ENCODE measurements at regions not wholly inside any gene's neighbourhood (a gene's known extent, or its start where the extent isn't known, plus 50 kb on each side); places are given as distances from the start of the nearest gene placed in this dataset.

DNA sequence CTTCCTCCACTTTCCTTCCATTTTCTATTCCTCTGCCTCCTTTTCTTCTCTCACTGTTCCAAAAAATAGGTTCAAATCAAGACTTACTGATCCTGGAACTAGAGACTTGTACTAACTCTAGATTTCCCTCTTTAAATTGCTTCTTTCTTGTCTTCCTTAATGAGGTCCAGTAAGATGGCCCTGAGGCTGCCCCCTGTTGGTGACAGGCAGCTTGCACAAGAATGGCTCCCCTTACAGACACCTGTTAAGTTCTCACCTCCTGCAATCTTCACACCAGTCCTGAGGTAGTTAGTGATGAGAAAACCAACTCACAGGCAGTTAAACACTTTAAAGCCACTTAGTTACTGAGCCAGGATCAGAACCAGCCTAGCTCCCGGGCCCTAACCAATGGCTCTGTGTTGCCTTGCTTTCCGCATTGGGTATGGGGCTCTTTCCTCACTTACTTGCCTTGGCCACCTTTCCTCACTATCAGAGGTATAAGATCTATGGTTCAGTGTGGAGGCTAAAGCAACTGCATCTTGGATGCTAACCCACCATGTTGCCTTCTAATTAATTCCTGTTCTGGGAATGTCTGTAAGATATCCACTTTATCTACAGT is 130.6 kb downstream of the AKAIN1 start:
- Histone ChIP-seq H3K9me3 (no peaks in the 10 kb centered on the region), H3K27me3 (no peaks in the 10 kb centered on the region), H3K27ac (replicated peaks in 1 of 4) (no peak overlapping the region), H3K4me1 (no peaks in the 10 kb centered on the region), H3K4me3 (no peak overlapping the region), H3K36me3 (no peaks in the 10 kb centered on the region)
- intact Hi-C loops (cut with DNase I): no loop called here
- WGBS: 97% methylated on average over 2 of the region's 2 CpGs
- TF ChIP-seq, protein P1, sequence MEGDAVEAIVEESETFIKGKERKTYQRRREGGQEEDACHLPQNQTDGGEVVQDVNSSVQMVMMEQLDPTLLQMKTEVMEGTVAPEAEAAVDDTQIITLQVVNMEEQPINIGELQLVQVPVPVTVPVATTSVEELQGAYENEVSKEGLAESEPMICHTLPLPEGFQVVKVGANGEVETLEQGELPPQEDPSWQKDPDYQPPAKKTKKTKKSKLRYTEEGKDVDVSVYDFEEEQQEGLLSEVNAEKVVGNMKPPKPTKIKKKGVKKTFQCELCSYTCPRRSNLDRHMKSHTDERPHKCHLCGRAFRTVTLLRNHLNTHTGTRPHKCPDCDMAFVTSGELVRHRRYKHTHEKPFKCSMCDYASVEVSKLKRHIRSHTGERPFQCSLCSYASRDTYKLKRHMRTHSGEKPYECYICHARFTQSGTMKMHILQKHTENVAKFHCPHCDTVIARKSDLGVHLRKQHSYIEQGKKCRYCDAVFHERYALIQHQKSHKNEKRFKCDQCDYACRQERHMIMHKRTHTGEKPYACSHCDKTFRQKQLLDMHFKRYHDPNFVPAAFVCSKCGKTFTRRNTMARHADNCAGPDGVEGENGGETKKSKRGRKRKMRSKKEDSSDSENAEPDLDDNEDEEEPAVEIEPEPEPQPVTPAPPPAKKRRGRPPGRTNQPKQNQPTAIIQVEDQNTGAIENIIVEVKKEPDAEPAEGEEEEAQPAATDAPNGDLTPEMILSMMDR (IDR thresholded peaks at IDR 0.05): no peak
- TF ChIP-seq POLR2AphosphoS5 (IDR thresholded peaks at IDR 0.05) (no peak), EP300 (IDR thresholded peaks at IDR 0.05) (no peak), POLR2A (IDR thresholded peaks at IDR 0.05; ENCODE audit: low read depth) (no peak)
- DNase-seq (ENCODE audit: extremely low spot score): no peak

DNA sequence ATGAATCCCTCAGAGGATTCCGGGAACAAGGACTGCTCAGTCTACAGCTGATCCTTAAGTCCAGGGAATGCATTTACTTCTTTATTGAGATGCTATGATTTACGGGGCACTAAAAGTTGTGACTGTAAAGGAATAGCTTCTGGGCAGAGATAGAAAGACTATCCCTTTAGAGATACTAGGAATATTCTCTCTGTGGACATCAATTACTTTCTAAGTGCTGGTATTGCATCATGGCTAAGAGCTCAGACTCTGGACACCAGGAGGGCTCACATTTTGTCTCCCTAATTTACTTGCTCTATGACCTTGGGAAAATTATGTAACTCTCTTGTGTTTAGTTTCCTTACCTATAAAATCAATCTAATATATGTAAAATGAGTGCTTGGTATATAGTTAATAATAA is 131.4 kb downstream of the AKAIN1 start:
- WGBS: 91% methylated on average over 2 of the region's 2 CpGs
- intact Hi-C loops (cut with DNase I): no loop called here
- DNase-seq (ENCODE audit: extremely low spot score): no peak

DNA sequence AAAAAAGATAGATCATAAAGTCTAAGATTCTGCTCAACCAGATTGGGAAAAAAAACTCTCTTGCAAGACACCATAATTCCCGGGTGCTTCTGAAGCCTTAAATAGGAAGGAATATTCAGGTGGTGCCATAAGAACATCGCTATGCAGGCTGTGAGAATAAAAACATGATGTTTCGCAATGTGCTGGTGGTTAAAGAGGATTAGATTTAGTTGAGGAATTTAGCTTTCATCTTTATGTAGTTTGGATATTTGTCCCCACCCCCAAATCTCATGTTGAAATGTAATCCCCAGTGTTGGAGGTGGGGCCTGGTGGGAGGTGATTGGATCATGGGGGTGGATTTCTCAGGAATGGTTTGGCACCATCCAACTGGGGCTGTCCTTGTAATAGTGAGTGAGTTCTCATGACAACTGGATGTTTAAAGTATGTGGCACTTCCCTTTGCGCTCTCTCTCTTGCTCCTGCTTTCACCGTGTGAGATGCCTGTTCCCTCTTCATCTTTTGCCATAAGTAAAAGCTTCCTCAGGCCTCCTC is 132.2 kb downstream of the AKAIN1 start:
- Histone ChIP-seq H3K9me3 (no peaks in the 10 kb centered on the region), H3K4me3 (no peak overlapping the region), H3K36me3 (no peaks in the 10 kb centered on the region), H3K27me3 (no peaks in the 10 kb centered on the region), H3K27ac (replicated peaks in 1 of 4) (no peak overlapping the region), H3K4me1 (no peaks in the 10 kb centered on the region)
- no peak for DNase-seq (ENCODE audit: extremely low spot score)
- TF ChIP-seq POLR2A (IDR thresholded peaks at IDR 0.05; ENCODE audit: low read depth) (no peak), POLR2AphosphoS5 (IDR thresholded peaks at IDR 0.05) (no peak), EP300 (IDR thresholded peaks at IDR 0.05) (no peak)
- TF ChIP-seq, protein P1 (IDR thresholded peaks at IDR 0.05): no peak
- 86% methylated on average over 5 of the region's 5 CpGs for WGBS
- intact Hi-C loops (cut with DNase I): no loop called here

More for the DNA sequence above, 131.4 kb downstream of the AKAIN1 start:
- no peak overlapping the region for H3K27ac ChIP-seq (replicated peaks in 1 of 4)
- no peak overlapping the region for H3K4me3 ChIP-seq
- no peaks in the 10 kb centered on the region for H3K36me3 ChIP-seq
- TF ChIP-seq, protein P1 (IDR thresholded peaks at IDR 0.05): no peak
- TF ChIP-seq POLR2AphosphoS5 (IDR thresholded peaks at IDR 0.05) (no peak), EP300 (IDR thresholded peaks at IDR 0.05) (no peak), POLR2A (IDR thresholded peaks at IDR 0.05; ENCODE audit: low read depth) (no peak)
- H3K4me1 ChIP-seq: no peaks in the 10 kb centered on the region
- H3K9me3 ChIP-seq: no peaks in the 10 kb centered on the region
- H3K27me3 ChIP-seq: no peaks in the 10 kb centered on the region

GRCh38 chr18:5061785-5062184 is 135.3 kb downstream of the AKAIN1 start:
- 72% methylated on average over 2 of the region's 2 CpGs for WGBS
- intact Hi-C loops (cut with DNase I): no loop called here
- H3K27ac ChIP-seq (replicated peaks in 1 of 4): no peak overlapping the region
- TF ChIP-seq, protein P1 (IDR thresholded peaks at IDR 0.05): no peak
- TF ChIP-seq POLR2AphosphoS5 (IDR thresholded peaks at IDR 0.05) (no peak), POLR2A (IDR thresholded peaks at IDR 0.05; ENCODE audit: low read depth) (no peak), EP300 (IDR thresholded peaks at IDR 0.05) (no peak)
- H3K27me3 ChIP-seq: peaks cover 0 to 4% (median 0%) of the 10 kb centered on the region in 4 donors
- no peaks in the 10 kb centered on the region for H3K4me1 ChIP-seq
- no peaks in the 10 kb centered on the region for H3K9me3 ChIP-seq
- no peak overlapping the region for H3K4me3 ChIP-seq
- H3K36me3 ChIP-seq: no peaks in the 10 kb centered on the region
- DNase-seq (ENCODE audit: extremely low spot score): peak; percentile 19

GRCh38 chr18:5060543-5060942 is 136.5 kb downstream of the AKAIN1 start:
- H3K36me3 ChIP-seq: no peaks in the 10 kb centered on the region
- no peak overlapping the region for H3K27ac ChIP-seq (replicated peaks in 1 of 4)
- H3K4me1 ChIP-seq: no peaks in the 10 kb centered on the region
- WGBS: 83% methylated on average over 3 of the region's 3 CpGs
- TF ChIP-seq, protein P1 (IDR thresholded peaks at IDR 0.05): no peak
- TF ChIP-seq EP300 (IDR thresholded peaks at IDR 0.05): no peak
- TF ChIP-seq POLR2AphosphoS5 (IDR thresholded peaks at IDR 0.05): no peak
- TF ChIP-seq POLR2A (IDR thresholded peaks at IDR 0.05; ENCODE audit: low read depth): no peak
- peaks cover 0 to 4% (median 0%) of the 10 kb centered on the region in 4 donors for H3K27me3 ChIP-seq
- H3K9me3 ChIP-seq: no peaks in the 10 kb centered on the region
- intact Hi-C loops (cut with DNase I): no loop called here
- DNase-seq (ENCODE audit: extremely low spot score): no peak
- no peak overlapping the region for H3K4me3 ChIP-seq
